GM23338 (cell line): ENCODE measurements at regions not wholly inside any gene's neighbourhood (a gene's known extent, or its start where the extent isn't known, plus 50 kb on each side); places are given as distances from the start of the nearest gene placed in this dataset.
A peak's percentile ranks its signal among the peaks of the same experiment; 100 is the strongest.

ENCODE experiments used
- ATAC-seq: fragments of 200-7000 bp; cut with Tn5 transposase; 3 replicates; pipeline ENCODE4 v1.9.1; 2020
- DNase-seq: peaks from one replicate; pipeline ENCODE4 v3.0.0-alpha.2; 2015; ENCODE audit warnings: low spot score
- H2AFZ ChIP-seq: fragments of 200-600 bp; sonication (generic); 2 replicates; pipeline ENCODE4 v1.8.0; 2016; ENCODE audit warnings: antibody characterized with exemption, mild to moderate bottlenecking, moderate library complexity
- H3F3A ChIP-seq: fragments of 200-600 bp; sonication (generic); replicated peaks from 2 replicates; pipeline ENCODE4 v1.8.0; 2017; ENCODE audit warnings: antibody characterized with exemption, mixed run types, low read depth
- H3K27ac ChIP-seq: fragments of 200-600 bp; sonication (generic); 2 replicates; pipeline ENCODE4 v1.6.1; 2016; ENCODE audit warnings: low read depth
- H3K27me3 ChIP-seq: fragments of 200-600 bp; sonication (generic); 2 replicates; pipeline ENCODE4 v1.8.0; 2016; ENCODE audit warnings: mild to moderate bottlenecking, mixed run types, moderate library complexity; ENCODE audit not compliant: insufficient read depth
- H3K36me3 ChIP-seq: fragments of 200-600 bp; sonication (generic); 2 replicates; pipeline ENCODE4 v1.8.0; 2016; ENCODE audit warnings: mild to moderate bottlenecking; ENCODE audit not compliant: insufficient read depth
- H3K4me1 ChIP-seq: fragments of 200-600 bp; sonication (generic); 2 replicates; pipeline ENCODE4 v1.8.0; 2016; ENCODE audit warnings: mild to moderate bottlenecking, moderate library complexity; ENCODE audit not compliant: insufficient read depth
- H3K4me2 ChIP-seq: fragments of 200-600 bp; sonication (generic); 2 replicates; pipeline ENCODE4 v1.7.1; 2017; ENCODE audit warnings: mixed run types
- H3K4me3 ChIP-seq: fragments of 200-600 bp; sonication (generic); 2 replicates; pipeline ENCODE4 v1.6.1; 2016; ENCODE audit warnings: mixed run types
- H3K79me2 ChIP-seq: fragments of 200-600 bp; sonication (generic); replicated peaks from 2 replicates; pipeline ENCODE4 v1.8.0; 2017; ENCODE audit warnings: mild to moderate bottlenecking; ENCODE audit not compliant: insufficient read depth
- H3K9me2 ChIP-seq: fragments of 200-600 bp; sonication (generic); 2 replicates; pipeline ENCODE4 v1.8.0; 2017; ENCODE audit not compliant: insufficient read depth
- H4K20me1 ChIP-seq: fragments of 200-600 bp; sonication (generic); replicated peaks from 2 replicates; pipeline ENCODE4 v1.8.0; 2017; ENCODE audit warnings: mild to moderate bottlenecking; ENCODE audit not compliant: insufficient read depth
- H3K27ac Mint-ChIP-seq: 2 replicates; pipeline ENCODE4 v1.8.0; 2020; ENCODE audit warnings: inconsistent platforms, mild to moderate bottlenecking, moderate library complexity, mixed read lengths
- H3K27me3 Mint-ChIP-seq: 3 replicates; pipeline ENCODE4 v1.8.0; 2022; ENCODE audit warnings: low read depth, mild to moderate bottlenecking, moderate library complexity, mixed read lengths, inconsistent platforms; ENCODE audit not compliant: insufficient read depth, poor library complexity
- H3K36me3 Mint-ChIP-seq: 3 replicates; pipeline ENCODE4 v1.8.0; 2021; ENCODE audit warnings: low read depth, mild to moderate bottlenecking, inconsistent platforms, moderate library complexity, mixed read lengths
- H3K4me1 Mint-ChIP-seq: 3 replicates; pipeline ENCODE4 v1.8.0; 2020; ENCODE audit warnings: mild to moderate bottlenecking, inconsistent platforms, mixed read lengths
- H3K4me3 Mint-ChIP-seq: 3 replicates; pipeline ENCODE4 v1.8.0; 2021; ENCODE audit warnings: moderate library complexity, mild to moderate bottlenecking, inconsistent platforms, mixed read lengths
- H3K9me3 Mint-ChIP-seq: 3 replicates; pipeline ENCODE4 v1.8.0; 2020; ENCODE audit warnings: moderate library complexity, mild to moderate bottlenecking, inconsistent platforms, mixed read lengths
- JUNB ChIP-seq: IDR thresholded peaks from one replicate; pipeline ENCODE4 v1.6.1; 2016; ENCODE audit warnings: antibody characterized with exemption; ENCODE audit not compliant: unreplicated experiment
- ZNF331 ChIP-seq: fragments of 250-450 bp; sonication (Bioruptor Pico); IDR thresholded peaks from 2 replicates; pipeline ENCODE4 v1.5.0; 2020; ENCODE audit warnings: low read depth, mild to moderate bottlenecking, moderate library complexity
- TF ChIP-seq, protein P1 (sequence below): IDR thresholded peaks from one replicate; pipeline ENCODE4 v1.6.1; 2018; ENCODE audit warnings: antibody characterized with exemption; ENCODE audit not compliant: unreplicated experiment
- TF ChIP-seq, protein P2 (sequence below), 2 experiments: fragments of 200-600 bp in 1 of 2; sonication (generic) in 1 of 2; conservative IDR thresholded peaks; 2 replicates each; pipeline versions ENCODE4 v1.5.1 to v1.6.1; 2016 to 2017; ENCODE audit warnings: antibody characterized with exemption in 2 of 2, low read depth in 2 of 2, mild to moderate bottlenecking in 2 of 2, moderate library complexity in 1 of 2

DNA sequence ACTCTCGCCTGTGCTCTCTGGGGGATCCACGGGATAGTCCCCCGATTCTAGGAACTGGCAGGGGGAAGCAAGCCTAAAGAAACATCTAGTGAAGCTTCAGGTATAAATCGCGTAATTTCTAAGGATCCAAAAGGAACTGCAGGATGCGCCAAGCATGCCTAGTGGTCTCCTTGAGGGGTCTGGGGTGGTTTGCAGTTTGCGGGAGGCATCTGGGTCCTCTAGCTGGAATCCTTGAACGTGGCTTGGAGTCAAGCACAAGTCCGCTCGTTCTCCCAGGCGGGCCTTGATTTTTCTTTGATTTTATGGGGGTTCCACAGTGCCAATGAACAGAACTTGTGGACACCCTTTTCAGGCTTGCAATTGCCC, 1000.5 kb downstream of the KCNJ18 start:
- Histone ChIP-seq H3K9me2 (no peaks in the 10 kb centered on the region), H3K4me3 (no peak overlapping the region), H3K79me2 (no peaks in the 10 kb centered on the region), H3K27me3 (no peaks in the 10 kb centered on the region), H2AFZ (no peak overlapping the region), H3F3A (no peaks in the 10 kb centered on the region), H3K36me3 (peaks cover 13% of the 10 kb centered on the region; the same call in 1 of the 2 replicates), H4K20me1 (no peaks in the 10 kb centered on the region), H3K4me1 (no peaks in the 10 kb centered on the region), H3K27ac (no peak overlapping the region), H3K4me2 (no peak overlapping the region)
- Mint-ChIP-seq H3K27me3 (peaks cover 4% of the 10 kb centered on the region), H3K4me1 (no peaks in the 10 kb centered on the region), H3K4me3 (no peak overlapping the region), H3K27ac (no peak overlapping the region), H3K36me3 (peaks cover 39% of the 10 kb centered on the region), H3K9me3 (peaks cover 92% of the 10 kb centered on the region)
- no peak for DNase-seq
- no peak for TF ChIP-seq ZNF331 (CRISPR knock-in tag)
- no peak for TF ChIP-seq JUNB
- TF ChIP-seq, protein P1, sequence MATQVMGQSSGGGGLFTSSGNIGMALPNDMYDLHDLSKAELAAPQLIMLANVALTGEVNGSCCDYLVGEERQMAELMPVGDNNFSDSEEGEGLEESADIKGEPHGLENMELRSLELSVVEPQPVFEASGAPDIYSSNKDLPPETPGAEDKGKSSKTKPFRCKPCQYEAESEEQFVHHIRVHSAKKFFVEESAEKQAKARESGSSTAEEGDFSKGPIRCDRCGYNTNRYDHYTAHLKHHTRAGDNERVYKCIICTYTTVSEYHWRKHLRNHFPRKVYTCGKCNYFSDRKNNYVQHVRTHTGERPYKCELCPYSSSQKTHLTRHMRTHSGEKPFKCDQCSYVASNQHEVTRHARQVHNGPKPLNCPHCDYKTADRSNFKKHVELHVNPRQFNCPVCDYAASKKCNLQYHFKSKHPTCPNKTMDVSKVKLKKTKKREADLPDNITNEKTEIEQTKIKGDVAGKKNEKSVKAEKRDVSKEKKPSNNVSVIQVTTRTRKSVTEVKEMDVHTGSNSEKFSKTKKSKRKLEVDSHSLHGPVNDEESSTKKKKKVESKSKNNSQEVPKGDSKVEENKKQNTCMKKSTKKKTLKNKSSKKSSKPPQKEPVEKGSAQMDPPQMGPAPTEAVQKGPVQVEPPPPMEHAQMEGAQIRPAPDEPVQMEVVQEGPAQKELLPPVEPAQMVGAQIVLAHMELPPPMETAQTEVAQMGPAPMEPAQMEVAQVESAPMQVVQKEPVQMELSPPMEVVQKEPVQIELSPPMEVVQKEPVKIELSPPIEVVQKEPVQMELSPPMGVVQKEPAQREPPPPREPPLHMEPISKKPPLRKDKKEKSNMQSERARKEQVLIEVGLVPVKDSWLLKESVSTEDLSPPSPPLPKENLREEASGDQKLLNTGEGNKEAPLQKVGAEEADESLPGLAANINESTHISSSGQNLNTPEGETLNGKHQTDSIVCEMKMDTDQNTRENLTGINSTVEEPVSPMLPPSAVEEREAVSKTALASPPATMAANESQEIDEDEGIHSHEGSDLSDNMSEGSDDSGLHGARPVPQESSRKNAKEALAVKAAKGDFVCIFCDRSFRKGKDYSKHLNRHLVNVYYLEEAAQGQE, result no peak
- no peak for ATAC-seq

DNA sequence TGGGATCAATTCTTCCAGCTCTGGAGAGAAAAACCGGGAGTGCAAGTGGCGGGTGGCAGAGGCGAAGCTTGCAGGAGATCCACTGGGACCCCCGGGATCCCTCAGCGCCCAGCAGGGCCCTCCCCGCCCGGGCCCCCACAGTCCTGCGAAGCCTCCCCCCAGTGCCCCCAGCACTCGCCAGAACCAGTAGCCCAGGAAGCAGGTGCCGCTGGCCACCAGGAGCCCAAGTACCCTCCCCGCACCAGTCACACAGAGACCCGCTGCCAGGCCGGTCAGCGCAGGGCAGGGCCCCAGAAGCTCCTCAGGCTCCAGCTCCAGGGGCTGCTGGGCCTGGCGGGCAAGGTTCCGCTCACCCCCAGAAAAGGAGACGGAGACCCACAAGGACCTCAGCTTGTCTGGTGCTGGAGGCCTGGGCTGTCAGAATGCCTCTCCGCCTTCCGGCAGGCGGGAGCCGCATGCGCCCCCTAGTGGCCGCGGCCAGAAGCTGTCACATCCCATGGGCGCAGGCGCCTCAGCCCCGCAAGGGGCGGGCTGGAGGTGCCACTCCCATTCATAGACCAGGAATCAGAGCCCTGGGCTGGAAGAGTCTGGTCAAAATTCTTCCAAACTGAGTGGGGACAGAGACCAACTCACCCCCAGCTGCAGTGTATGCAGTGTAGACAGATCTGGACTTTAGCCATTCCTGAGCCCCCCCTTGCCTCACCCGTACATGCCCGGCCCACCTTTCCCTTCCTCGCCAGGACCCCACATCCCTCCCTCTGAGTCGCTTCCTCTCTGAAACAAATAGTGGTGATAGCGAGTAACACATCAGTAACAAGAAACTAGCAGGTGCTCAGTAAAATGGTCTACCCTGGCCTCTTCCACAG, 1002.3 kb downstream of the KCNJ18 start:
- Mint-ChIP-seq H3K9me3 (peaks cover 95% of the 10 kb centered on the region), H3K36me3 (peaks cover 51% of the 10 kb centered on the region), H3K27me3 (peaks cover 4% of the 10 kb centered on the region), H3K27ac (no peak overlapping the region), H3K4me1 (no peaks in the 10 kb centered on the region), H3K4me3 (no peak overlapping the region)
- DNase-seq (peak; percentile 11), ATAC-seq (no peak)
- no peaks in the 10 kb centered on the region for H3K9me2 ChIP-seq
- H3K27me3 ChIP-seq, result no peaks in the 10 kb centered on the region
- H3K4me2 ChIP-seq, result no peak overlapping the region
- no peaks in the 10 kb centered on the region for H3K79me2 ChIP-seq
- H3F3A ChIP-seq, result no peaks in the 10 kb centered on the region
- no peaks in the 10 kb centered on the region for H3K4me1 ChIP-seq
- TF ChIP-seq, protein P2, sequence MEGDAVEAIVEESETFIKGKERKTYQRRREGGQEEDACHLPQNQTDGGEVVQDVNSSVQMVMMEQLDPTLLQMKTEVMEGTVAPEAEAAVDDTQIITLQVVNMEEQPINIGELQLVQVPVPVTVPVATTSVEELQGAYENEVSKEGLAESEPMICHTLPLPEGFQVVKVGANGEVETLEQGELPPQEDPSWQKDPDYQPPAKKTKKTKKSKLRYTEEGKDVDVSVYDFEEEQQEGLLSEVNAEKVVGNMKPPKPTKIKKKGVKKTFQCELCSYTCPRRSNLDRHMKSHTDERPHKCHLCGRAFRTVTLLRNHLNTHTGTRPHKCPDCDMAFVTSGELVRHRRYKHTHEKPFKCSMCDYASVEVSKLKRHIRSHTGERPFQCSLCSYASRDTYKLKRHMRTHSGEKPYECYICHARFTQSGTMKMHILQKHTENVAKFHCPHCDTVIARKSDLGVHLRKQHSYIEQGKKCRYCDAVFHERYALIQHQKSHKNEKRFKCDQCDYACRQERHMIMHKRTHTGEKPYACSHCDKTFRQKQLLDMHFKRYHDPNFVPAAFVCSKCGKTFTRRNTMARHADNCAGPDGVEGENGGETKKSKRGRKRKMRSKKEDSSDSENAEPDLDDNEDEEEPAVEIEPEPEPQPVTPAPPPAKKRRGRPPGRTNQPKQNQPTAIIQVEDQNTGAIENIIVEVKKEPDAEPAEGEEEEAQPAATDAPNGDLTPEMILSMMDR (conservative IDR thresholded peaks at IDR 0.05; ENCODE audit: low read depth in 2 of 2), result peak in 1 of 2 experiments; percentile 44; a peak in 3 of 4 replicates
- TF ChIP-seq JUNB, result no peak
- no peak overlapping the region for H3K4me3 ChIP-seq
- no peak overlapping the region for H3K27ac ChIP-seq
- no peak overlapping the region for H2AFZ ChIP-seq
- no peaks in the 10 kb centered on the region for H4K20me1 ChIP-seq
- peaks cover 16% of the 10 kb centered on the region; the same call in 1 of the 2 replicates for H3K36me3 ChIP-seq
